ENCODE measurements at regions not wholly inside any gene's neighbourhood (a gene's known extent, or its start where the extent isn't known, plus 50 kb on each side); places are given as distances from the start of the nearest gene placed in this dataset.

GRCh38 chr17:34843682-34844081 is 117.6 kb downstream of the CCT6B start:
- Mint-ChIP-seq H3K9me3 (no peaks in the 10 kb centered on the region), H3K27me3 (ENCODE audit: low read depth) (peaks cover 9% of the 10 kb centered on the region), H3K27ac (no peak overlapping the region), H3K4me1 (peaks cover 25 to 26% of the 10 kb centered on the region in 2 experiments), H3K4me3 (no peak overlapping the region), H3K36me3 (ENCODE audit: insufficient read depth in 1 of 3, low read depth in 3 of 3) (no peaks in the 10 kb centered on the region)
- Histone ChIP-seq H4K20me1 (ENCODE audit: control insufficient read depth, insufficient read depth, insufficient read length) (no peaks in the 10 kb centered on the region), H4K8ac (replicated peaks; ENCODE audit: insufficient read length, low read depth, low read length) (no peak overlapping the region), H2BK20ac (ENCODE audit: low read depth, low read length, poor library complexity, severe bottlenecking) (no peak overlapping the region), H3K4ac (ENCODE audit: low read depth, low read length) (no peak overlapping the region), H2BK5ac (ENCODE audit: insufficient read length, low read length) (no peak overlapping the region), H3K4me1 (ENCODE audit: insufficient read depth, low read length) (peaks cover 10% of the 10 kb centered on the region; the same call in 1 of the 2 replicates), H4K5ac (ENCODE audit: insufficient read length, low read depth, low read length) (no peak overlapping the region), H2BK120ac (ENCODE audit: low read depth, low read length, poor library complexity, severe bottlenecking) (no peak overlapping the region), H3K18ac (ENCODE audit: insufficient read length, low read depth, low read length) (no peak overlapping the region), H3K23me2 (ENCODE audit: insufficient read length, low read depth, low read length, poor library complexity, severe bottlenecking) (no peaks in the 10 kb centered on the region), H3K27ac (ENCODE audit: insufficient read length, low read depth, low read length) (no peak overlapping the region), H3K23ac (ENCODE audit: insufficient read length, low read depth, low read length) (no peak overlapping the region), H3K79me2 (ENCODE audit: insufficient read depth, low read length) (no peaks in the 10 kb centered on the region), H2BK15ac (ENCODE audit: low read depth, low read length) (no peak overlapping the region), H3K4me2 (ENCODE audit: insufficient read depth, insufficient read length, low read length) (no peak overlapping the region), H3K27me3 (ENCODE audit: insufficient read depth, low read length) (no peaks in the 10 kb centered on the region), H3K56ac (ENCODE audit: insufficient read length, low read depth, low read length) (no peak overlapping the region), H3K79me1 (ENCODE audit: insufficient read depth, low read depth, low read length, poor library complexity, severe bottlenecking) (no peaks in the 10 kb centered on the region), H2BK12ac (ENCODE audit: insufficient read length, low read depth, low read length) (no peak overlapping the region), H4K91ac (ENCODE audit: insufficient read length, low read depth, low read length) (no peak overlapping the region), H2AK5ac (ENCODE audit: insufficient read length, low read length) (no peak overlapping the region), H3T11ph (ENCODE audit: low read length) (no peak overlapping the region), H3K9me3 (ENCODE audit: control insufficient read depth, low read depth, low read length) (no peaks in the 10 kb centered on the region), H3K9ac (ENCODE audit: extremely low read depth, insufficient read length, low read length) (no peak overlapping the region), H2AFZ (ENCODE audit: low read length) (no peak overlapping the region), H3K14ac (ENCODE audit: insufficient read depth, low read length) (no peak overlapping the region; the same call in 1 of the 2 replicates)
- no CpG with 5 or more reads among the region's 3 CpGs for WGBS (ENCODE audit: extremely low coverage, insufficient read length, low lambda C conversion rate)
- DNase-seq = no peak
- TF ChIP-seq CTCF (conservative IDR thresholded peaks at IDR 0.05) = no peak

Data from H9 (cell line).